Motor neuron (in vitro differentiated cells): ENCODE measurements at regions not wholly inside any gene's neighbourhood (a gene's known extent, or its start where the extent isn't known, plus 50 kb on each side); places are given as distances from the start of the nearest gene placed in this dataset.
A peak's percentile ranks its signal among the peaks of the same experiment; 100 is the strongest.

Experiments
- ATAC-seq, 8 experiments: fragments of 200-7000 bp; cut with Tn5 transposase; replicated peaks in 6 of 8; 2 replicates each; pipeline ENCODE4 v1.8.0; 2021; ENCODE audit warnings: mild to moderate bottlenecking in 8 of 8, moderate library complexity in 8 of 8
- H3K27ac ChIP-seq, 2 donors: fragments of 250-450 bp; sonication (Bioruptor Pico); 2 replicates each; pipeline ENCODE4 v1.9.0; 2021; ENCODE audit warnings: antibody characterized with exemption in 2 of 2, mild to moderate bottlenecking in 2 of 2, moderate library complexity in 1 of 2
- H3K4me1 ChIP-seq, 2 donors: fragments of 250-450 bp; sonication (Bioruptor Pico); replicated peaks in 1 of 2; 2 replicates each; pipeline ENCODE4 v1.6.1; 2021; ENCODE audit warnings: antibody characterized with exemption in 2 of 2, mild to moderate bottlenecking in 2 of 2, moderate library complexity in 1 of 2
- H3K4me3 ChIP-seq, 5 donors: fragments of 250-450 bp; sonication (Bioruptor Pico); 2 replicates each; pipeline ENCODE4 v1.9.0; 2021; ENCODE audit warnings: antibody characterized with exemption in 5 of 5, mild to moderate bottlenecking in 5 of 5, moderate library complexity in 4 of 5
- WGBS, 10 experiments: fragments of 450-650 bp; shearing (Covaris generic); methylation state at CpG; one replicate each; pipeline ENCODE4 v1.0.0; 2022; 5-methylcytosine and 5-hydroxymethylcytosine counted together
- in situ Hi-C, 9 experiments: fragments of 400-800 bp; cut with MboI; loops; one replicate each; pipeline ENCODE4 v1.15.0; 2021; ENCODE audit warnings: low sequenced_read_pairs in 9 of 9, low pct_unique_long_range_greater_than_20kb in 2 of 9; ENCODE audit not compliant: unreplicated experiment in 9 of 9

DNA sequence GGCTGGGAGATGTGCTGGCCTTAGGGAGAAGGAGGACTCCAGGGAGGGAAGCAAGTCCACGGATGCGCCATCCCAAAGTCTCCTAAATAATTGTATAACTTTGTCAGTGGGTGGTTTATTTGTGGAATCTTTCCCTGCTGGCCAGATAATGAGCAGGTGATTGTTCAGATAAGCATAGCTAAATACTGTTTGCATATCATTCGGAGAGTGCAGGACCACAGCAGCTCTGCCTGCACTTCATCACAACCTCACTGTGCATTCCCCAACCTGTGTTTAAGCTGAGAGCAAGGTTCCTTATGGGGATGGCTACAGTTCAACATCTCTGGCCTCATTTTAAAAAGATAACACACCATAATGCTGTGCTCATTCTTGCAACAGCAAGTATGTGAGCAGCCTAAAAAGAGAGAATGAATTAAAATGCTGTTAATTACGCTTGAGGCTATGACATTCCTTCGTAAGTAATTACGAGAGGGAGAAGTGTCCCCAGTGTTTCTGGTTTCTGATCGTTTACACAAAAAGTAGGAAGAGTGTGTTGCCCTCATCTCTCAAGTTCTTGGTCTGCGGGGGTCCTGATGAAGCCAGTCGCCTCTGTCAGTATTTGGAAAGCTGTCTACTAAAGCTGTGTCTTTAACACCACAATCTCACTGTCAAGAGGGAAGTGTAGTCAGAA is 272.0 kb upstream of the RORA start:
- 47 to 87% (median 79%) methylated on average over 2 to 8 of the region's 9 CpGs; no CpG with 5 or more reads in 1 of the 10 experiments for WGBS, 10 experiments
- H3K4me1 ChIP-seq = peaks cover 2 to 18% of the 10 kb centered on the region in 2 donors
- H3K27ac ChIP-seq = no peak overlapping the region
- in situ Hi-C loops = no loop called here
- no peak for ATAC-seq
- H3K4me3 ChIP-seq = no peak overlapping the region

DNA sequence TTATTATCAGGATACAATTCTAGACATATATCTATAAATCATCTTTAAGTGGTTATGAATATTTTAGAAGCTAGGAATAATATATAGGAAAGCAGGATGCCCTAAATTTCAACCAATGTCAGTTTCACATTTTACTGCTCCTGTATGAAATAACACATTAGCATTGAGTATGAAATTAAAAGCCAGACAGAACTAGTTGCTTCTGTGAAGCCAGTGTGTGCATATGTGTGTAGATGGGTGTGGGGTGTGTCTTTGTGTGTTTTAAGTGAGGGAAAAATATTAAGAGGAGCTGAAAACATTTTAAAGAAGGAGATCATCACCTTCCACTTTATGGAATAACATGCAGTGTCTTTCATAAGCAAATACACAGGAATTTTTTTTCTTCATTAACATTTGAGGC is 271.4 kb upstream of the RORA start:
- H3K27ac ChIP-seq = no peak overlapping the region
- no peak overlapping the region for H3K4me3 ChIP-seq
- H3K4me1 ChIP-seq = peaks cover 2 to 18% of the 10 kb centered on the region in 2 donors
- peak in 2 of 8 experiments; percentile 34 to 82 for ATAC-seq
- in situ Hi-C loops = no loop called here

DNA sequence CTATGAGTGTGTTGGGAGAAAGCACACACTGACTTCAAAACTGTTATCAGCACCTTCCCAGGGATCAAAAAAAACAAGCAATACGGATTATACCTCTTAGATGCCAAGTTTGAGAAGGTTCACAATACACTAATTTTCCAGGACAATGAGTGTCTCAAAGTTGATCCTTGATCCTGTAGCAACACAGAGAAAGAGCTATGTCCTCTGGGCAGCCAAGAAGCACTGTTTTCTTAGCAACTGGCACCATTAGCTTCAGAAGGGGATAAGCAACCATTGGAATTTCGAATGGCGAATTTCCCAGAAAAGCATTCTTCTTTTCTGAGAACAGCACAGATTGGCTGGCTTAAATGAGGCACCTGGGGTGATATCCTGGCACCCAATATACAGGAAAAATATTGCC is 270.3 kb upstream of the RORA start:
- no peak for ATAC-seq
- no peak overlapping the region for H3K27ac ChIP-seq
- in situ Hi-C loops = no loop called here
- 9 to 100% (median 65%) methylated on average over 1 to 3 of the region's 3 CpGs; no CpG with 5 or more reads in 2 of the 10 experiments for WGBS, 10 experiments
- peaks cover 2 to 18% of the 10 kb centered on the region in 2 donors for H3K4me1 ChIP-seq
- no peak overlapping the region for H3K4me3 ChIP-seq

DNA sequence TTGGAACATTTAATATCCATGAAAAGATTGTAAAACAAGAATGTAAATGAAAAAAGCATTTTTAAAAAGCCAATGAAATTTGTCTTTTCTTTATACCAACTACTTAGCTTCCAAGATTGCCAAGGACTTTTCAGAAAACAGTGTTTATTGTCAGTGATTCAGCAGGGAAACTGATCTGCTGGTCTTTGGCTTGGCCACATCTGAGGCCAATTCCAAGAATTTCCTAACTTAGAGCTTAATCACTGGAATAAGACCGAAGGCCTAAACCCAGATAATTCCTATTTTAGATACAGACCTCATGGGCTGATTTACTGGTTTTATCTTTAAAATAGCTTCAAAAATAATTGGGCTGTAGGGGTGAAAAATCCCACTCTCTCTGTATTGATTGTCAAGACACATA is 260.5 kb upstream of the RORA start:
- Histone ChIP-seq H3K4me1 (peaks cover 0 to 6% of the 10 kb centered on the region in 2 donors), H3K27ac (no peak overlapping the region), H3K4me3 (no peak overlapping the region)
- WGBS, 10 experiments = 20 to 88% (median 66%) methylated on average over 1 of the region's 1 CpG; no CpG with 5 or more reads in 2 of the 10 experiments
- no peak for ATAC-seq
- in situ Hi-C loops = no loop called here

DNA sequence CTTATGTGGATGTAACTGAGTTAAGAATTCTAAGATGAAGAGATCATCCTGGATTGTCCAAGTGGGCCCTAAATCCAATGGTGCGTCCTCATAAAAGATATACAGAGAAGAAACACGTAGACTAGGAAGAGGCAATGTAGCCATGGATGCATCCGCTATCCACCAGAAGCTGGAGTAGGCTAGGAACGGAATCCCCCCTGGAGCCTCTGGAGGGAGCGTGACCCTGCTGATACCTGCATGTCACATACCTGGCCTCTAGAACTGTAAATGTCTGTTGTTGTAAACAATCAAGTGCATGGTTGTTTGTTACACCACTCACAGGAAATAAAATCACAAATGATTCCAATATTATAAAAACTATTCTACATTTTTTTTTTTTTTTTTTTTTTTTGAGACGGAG is 254.5 kb upstream of the RORA start:
- ATAC-seq = no peak
- in situ Hi-C loops = no loop called here
- 60 to 100% (median 94%) methylated on average over 1 to 5 of the region's 6 CpGs; no CpG with 5 or more reads in 1 of the 10 experiments for WGBS, 10 experiments
- H3K4me3 ChIP-seq = no peak overlapping the region
- no peak overlapping the region for H3K27ac ChIP-seq
- peaks cover 0 to 7% of the 10 kb centered on the region in 2 donors for H3K4me1 ChIP-seq

DNA sequence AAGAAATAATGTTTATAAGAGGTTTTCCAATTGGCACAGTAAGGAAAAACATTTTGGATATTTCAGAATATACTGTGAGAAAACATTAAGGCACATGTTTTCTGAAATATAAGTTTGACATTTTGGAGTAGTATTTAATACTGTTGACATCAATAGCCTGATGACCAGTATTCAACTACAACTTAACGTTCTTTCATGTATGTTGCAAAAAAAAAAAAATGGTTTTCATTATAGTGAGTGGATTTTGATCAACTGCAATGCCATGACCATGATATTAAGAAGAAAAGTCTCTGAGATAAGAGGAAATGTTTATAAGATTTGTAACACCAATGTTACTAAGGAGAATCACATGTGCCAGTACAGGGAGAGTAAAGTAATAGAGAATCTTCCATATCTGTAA is 252.8 kb upstream of the RORA start:
- no peak overlapping the region for H3K27ac ChIP-seq
- no peak overlapping the region for H3K4me3 ChIP-seq
- no peak for ATAC-seq
- in situ Hi-C loops = no loop called here
- 11 to 100% (median 83%) methylated on average over 1 of the region's 1 CpG; no CpG with 5 or more reads in 3 of the 10 experiments for WGBS, 10 experiments
- peaks cover 0 to 7% of the 10 kb centered on the region in 2 donors for H3K4me1 ChIP-seq

DNA sequence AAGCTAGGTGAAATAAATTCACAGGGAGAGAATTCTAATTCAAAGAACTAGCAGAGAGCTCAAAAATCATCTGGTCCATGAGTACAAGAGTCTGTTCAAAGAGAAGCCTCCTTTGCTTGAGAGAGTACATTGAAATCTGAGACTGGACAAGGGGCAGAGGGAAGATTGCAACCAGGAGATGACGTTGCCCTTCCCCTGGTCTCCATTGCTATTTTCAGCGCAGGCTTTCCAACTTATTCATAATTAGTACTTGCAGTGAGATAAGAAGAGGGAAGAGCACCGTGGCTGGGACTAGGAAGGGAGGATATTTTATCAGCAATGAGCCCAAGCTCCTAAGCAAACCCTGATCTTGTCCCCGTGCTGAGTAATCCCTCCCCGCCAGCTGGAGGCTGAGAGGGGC is 251.8 kb upstream of the RORA start:
- 25 to 100% (median 82%) methylated on average over 2 to 5 of the region's 5 CpGs; no CpG with 5 or more reads in 4 of the 10 experiments for WGBS, 10 experiments
- in situ Hi-C loops = no loop called here
- H3K27ac ChIP-seq = no peak overlapping the region
- no peak for ATAC-seq
- no peak overlapping the region for H3K4me3 ChIP-seq
- H3K4me1 ChIP-seq = peaks cover 0 to 7% of the 10 kb centered on the region in 2 donors

DNA sequence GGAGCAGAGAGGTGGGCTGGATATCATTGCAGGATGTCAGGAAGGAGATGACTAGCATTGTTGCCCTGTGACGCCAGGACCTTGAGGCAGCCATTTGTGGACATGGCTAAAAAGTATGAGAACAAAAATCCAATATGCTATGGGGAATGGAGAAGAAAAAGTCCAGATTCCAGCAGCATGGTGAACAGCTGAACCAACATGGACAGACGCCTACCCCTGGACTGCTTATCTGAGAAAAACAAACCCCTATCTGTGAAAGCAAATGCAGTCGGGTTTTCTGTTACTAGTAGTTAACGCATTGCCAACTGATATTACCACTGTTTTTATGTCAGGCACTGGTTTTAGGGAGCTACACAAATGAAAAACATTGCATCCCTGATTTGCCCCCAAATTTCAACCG is 251.2 kb upstream of the RORA start:
- 54 to 100% (median 78%) methylated on average over 2 to 5 of the region's 5 CpGs for WGBS, 10 experiments
- no peak overlapping the region for H3K27ac ChIP-seq
- in situ Hi-C loops = no loop called here
- no peak overlapping the region for H3K4me3 ChIP-seq
- ATAC-seq = no peak
- peaks cover 0 to 7% of the 10 kb centered on the region in 2 donors for H3K4me1 ChIP-seq

DNA sequence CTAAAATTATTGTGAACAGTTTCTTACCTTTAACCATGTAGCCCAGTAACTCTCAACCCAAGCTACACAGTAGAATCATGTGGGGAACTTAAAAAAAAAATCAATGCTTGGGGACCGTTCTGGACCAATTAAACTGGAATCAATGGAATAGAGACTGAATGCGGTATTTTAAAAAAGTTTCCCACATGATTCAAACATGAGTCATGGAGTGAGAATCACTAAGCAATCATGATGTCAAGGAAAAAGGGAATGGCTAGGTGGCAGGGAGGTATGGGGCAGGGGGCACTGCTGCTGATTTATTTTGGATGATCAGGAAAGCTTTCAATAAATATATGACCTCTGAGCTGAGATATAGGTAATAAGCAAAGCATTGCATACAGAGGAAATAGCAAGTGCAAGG is 250.5 kb upstream of the RORA start:
- H3K4me1 ChIP-seq = peaks cover 0 to 1% of the 10 kb centered on the region in 2 donors
- WGBS, 10 experiments = 0 to 100% (median 87%) methylated on average over 1 to 2 of the region's 2 CpGs
- ATAC-seq = peak in 3 of 8 experiments; percentile 28 to 65 (median 64)
- in situ Hi-C loops = no loop called here
- H3K27ac ChIP-seq = no peak overlapping the region
- H3K4me3 ChIP-seq = no peak overlapping the region

DNA sequence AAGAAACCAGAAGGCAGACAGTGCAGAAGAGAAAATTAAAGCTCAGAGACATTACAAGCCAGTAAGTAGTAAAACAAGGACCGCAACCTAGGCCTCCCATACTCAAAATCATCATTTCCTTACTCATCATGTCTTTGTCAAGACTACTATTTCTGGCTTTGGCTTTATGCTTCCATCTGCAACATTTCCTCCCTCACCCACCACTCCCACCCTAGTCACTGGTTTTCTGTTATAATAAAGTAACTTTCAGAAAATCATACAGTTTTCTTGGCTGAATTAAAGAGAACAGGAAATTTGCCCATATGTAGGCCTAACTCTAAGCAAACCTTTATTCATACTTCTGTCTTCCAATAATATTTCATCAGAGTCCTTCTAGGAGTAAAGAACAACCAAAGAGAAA is 247.6 kb upstream of the RORA start:
- Histone ChIP-seq H3K4me3 (no peak overlapping the region), H3K27ac (no peak overlapping the region), H3K4me1 (no peaks in the 10 kb centered on the region)
- in situ Hi-C loops = no loop called here
- no peak for ATAC-seq
- 8 to 100% (median 83%) methylated on average over 1 of the region's 1 CpG; no CpG with 5 or more reads in 3 of the 10 experiments for WGBS, 10 experiments

DNA sequence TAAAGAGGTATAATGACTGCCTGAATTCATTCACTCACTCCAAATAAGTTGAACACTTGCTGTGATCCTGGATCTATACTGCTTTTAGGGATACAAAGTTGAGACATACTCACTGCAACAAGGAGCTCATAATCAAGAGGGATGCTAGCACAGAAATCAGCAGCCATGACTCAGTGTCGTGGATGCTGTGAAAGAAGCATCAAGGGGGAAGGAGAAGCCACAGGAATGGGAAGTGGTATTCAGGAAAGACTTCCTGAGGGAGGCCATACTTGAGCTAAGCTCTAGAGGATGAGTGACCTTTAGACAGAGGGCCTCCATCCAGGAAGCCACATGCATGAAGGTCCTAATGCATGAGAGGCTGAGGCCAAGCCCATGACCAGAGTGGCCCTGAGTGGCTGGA is 245.7 kb upstream of the RORA start:
- 14 to 100% (median 52%) methylated on average over 1 of the region's 1 CpG; no CpG with 5 or more reads in 6 of the 10 experiments for WGBS, 10 experiments
- Histone ChIP-seq H3K27ac (no peak overlapping the region), H3K4me1 (no peaks in the 10 kb centered on the region), H3K4me3 (no peak overlapping the region)
- no peak for ATAC-seq
- in situ Hi-C loops = no loop called here

DNA sequence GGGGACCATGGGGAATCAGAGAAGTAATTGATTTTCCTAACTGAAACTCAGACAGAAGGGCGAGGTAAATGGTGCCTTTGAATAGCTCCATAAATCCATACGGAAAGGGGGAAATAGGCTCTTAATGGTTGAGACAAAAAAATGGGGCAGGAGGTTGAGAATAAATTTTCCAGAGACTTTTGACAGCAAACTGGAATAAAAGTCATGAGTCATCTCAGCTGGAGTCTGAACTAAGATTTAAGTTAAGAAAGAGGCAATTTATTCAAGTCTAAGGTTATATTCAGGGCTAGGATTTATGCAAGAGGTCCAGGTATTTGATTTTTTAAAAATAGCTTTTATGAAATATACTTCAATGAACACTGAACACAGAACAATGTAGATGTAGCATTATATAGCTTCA is 238.7 kb upstream of the RORA start:
- 28 to 83% (median 41%) methylated on average over 2 of the region's 2 CpGs; no CpG with 5 or more reads in 2 of the 10 experiments for WGBS, 10 experiments
- peak in 1 of 8 experiments; percentile 60 for ATAC-seq

DNA sequence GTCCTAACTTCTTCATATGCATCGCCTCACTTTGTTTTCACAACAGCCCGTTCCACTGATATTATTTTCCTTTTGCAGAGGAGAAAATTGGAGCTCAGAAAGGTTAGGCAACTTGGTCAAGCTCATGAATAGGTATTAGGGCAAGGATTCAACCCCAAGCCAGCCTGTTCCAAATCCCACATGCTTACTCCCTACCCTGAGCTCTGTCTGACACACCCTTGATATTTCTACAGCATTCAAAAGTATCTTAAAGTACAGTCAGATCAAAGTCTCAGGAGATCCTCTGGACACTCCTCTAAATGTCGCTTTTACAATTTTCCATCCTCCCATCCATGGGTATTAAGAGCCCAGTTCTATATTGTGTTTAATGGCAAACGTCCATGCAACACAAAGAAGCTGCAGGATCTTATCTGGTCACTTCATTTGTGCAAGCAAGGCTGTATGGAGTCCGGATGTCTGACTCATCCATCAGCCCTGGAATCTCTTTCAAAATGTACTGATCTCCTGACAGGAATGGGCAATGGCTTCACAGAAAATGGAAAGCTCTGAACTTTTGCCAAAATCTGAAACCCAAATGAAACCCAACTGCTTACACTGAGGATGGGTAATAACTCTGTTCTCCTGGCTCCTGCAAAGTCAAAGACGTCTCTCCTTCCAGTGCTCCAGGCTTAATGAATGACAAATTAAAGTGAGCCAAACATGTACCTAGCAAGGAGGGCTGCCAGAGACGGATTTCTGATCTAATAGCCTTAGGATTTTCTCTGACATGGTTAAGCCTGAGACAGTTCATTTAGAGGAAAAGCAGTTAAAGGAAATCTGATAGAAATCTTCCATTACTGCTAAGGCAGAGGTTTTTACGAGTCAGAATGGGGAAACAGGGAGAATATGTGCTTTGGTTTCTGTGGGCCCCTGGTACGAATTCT is 230.9 kb upstream of the RORA start:
- H3K27ac ChIP-seq = no peak overlapping the region
- no peak overlapping the region for H3K4me3 ChIP-seq
- peak in 4 of 8 experiments; percentile 54 to 96 (median 75) for ATAC-seq
- in situ Hi-C loops = no loop called here
- 23 to 88% (median 70%) methylated on average over 4 to 8 of the region's 9 CpGs; no CpG with 5 or more reads in 1 of the 10 experiments for WGBS, 10 experiments
- H3K4me1 ChIP-seq = peaks cover 0 to 4% of the 10 kb centered on the region in 2 donors

More for the DNA sequence above, 238.7 kb upstream of the RORA start:
- Histone ChIP-seq H3K4me3 (no peak overlapping the region), H3K4me1 (no peaks in the 10 kb centered on the region), H3K27ac (no peak overlapping the region)
- in situ Hi-C loops = no loop called here
